K562 (cell line): ENCODE measurements at regions not wholly inside any gene's neighbourhood (a gene's known extent, or its start where the extent isn't known, plus 50 kb on each side); places are given as distances from the start of the nearest gene placed in this dataset.

Source experiments
- ATAC-seq: fragments of 200-7000 bp; cut with Tn5 transposase; 3 replicates; pipeline ENCODE4 v1.9.1; 2020; ENCODE audit warnings: moderate library complexity
- BruUV-seq: library from RNA; stranded (reverse); fragments of 400-500 nt; replicated peaks from 2 replicates; lab custom pipeline; 2021; lab: Mats Ljungman, UMichigan
- CTCF ChIA-PET: fragments of 300-600 bp; formaldehyde crosslinking; extraction: SDS; loops from one replicate; lab custom pipeline; 2021; ENCODE audit warnings: low intra/inter-chr PET ratio; lab: Yijun Ruan, JAX
- POLR2A ChIA-PET: fragments of 300-600, 350-650 bp; sonication (Branson Sonifier 250); formaldehyde crosslinking; extraction: SDS; loops from one replicate; lab custom pipeline; 2021; ENCODE audit warnings: antibody characterized with exemption, inconsistent platforms; lab: Yijun Ruan, JAX
- DNase-seq, 4 experiments: peaks; one replicate each; pipeline versions ENCODE4 v3.0.0 to v3.0.0-alpha.2; 2011 to 2018; ENCODE audit warnings: low spot score in 3 of 4, mixed read lengths in 3 of 4; ENCODE audit errors: extremely low read depth in 1 of 4
- FAIRE-seq: peaks from 2 replicates; lab custom pipeline; 2011; peaks lifted over from hg19 to GRCh38; lab: Jason Lieb, UNC
- H2AFZ ChIP-seq: 2 replicates; pipeline ENCODE4 v1.6.0; 2011; ENCODE audit warnings: low read depth, low read length, control low read depth, inconsistent platforms
- H3K27ac ChIP-seq: fragments of 200-600 bp; 3 replicates; pipeline ENCODE4 v1.8.0; 2011; ENCODE audit warnings: low read depth, mild to moderate bottlenecking, control low read depth, inconsistent platforms, low read length, moderate library complexity, mixed read lengths; ENCODE audit errors: extremely low read depth
- H3K27me3 ChIP-seq, 2 experiments: fragments of 300-600 bp in 1 of 2; 2 replicates in 1 of 2; 3 replicates in 1 of 2; pipeline versions ENCODE4 v1.6.0 to v1.8.0; 2011; ENCODE audit warnings: inconsistent platforms in 2 of 2, low read length in 2 of 2, mild to moderate bottlenecking in 1 of 2, mixed read lengths in 1 of 2, moderate library complexity in 1 of 2; ENCODE audit not compliant: control insufficient read depth in 2 of 2, insufficient read depth in 2 of 2
- H3K36me3 ChIP-seq: fragments of 300-600 bp; 3 replicates; pipeline ENCODE4 v1.8.0; 2011; ENCODE audit warnings: mild to moderate bottlenecking, low read length, inconsistent platforms; ENCODE audit not compliant: control insufficient read depth, insufficient read depth
- H3K4me1 ChIP-seq, 2 experiments: fragments of 200-600 bp in 1 of 2; replicated peaks in 1 of 2; 2 replicates in 1 of 2; 3 replicates in 1 of 2; pipeline versions ENCODE4 v1.5.1 to v1.8.0; 2011; ENCODE audit warnings: inconsistent platforms in 2 of 2, low read length in 2 of 2, mild to moderate bottlenecking in 1 of 2, mixed read lengths in 1 of 2, moderate library complexity in 1 of 2; ENCODE audit not compliant: control insufficient read depth in 2 of 2, insufficient read depth in 2 of 2
- H3K4me2 ChIP-seq: 2 replicates; pipeline ENCODE4 v1.6.1; 2011; ENCODE audit warnings: low read length, control low read depth, inconsistent platforms, mixed read lengths; ENCODE audit not compliant: insufficient read depth
- H3K4me3 ChIP-seq: fragments of 200-600 bp; sonication (generic), shearing (Covaris generic); 2 replicates; pipeline ENCODE4 v1.5.1; 2016; ENCODE audit warnings: control low read depth, inconsistent platforms
- H3K79me2 ChIP-seq: fragments of 200-600 bp; 3 replicates; pipeline ENCODE4 v1.8.0; 2011; ENCODE audit warnings: low read length, inconsistent platforms; ENCODE audit not compliant: control insufficient read depth, insufficient read depth
- H3K9ac ChIP-seq, 2 experiments: 2 replicates each; pipeline versions ENCODE4 v1.6.0 to v1.6.1; 2011; ENCODE audit warnings: low read depth in 2 of 2, low read length in 2 of 2, control low read depth in 1 of 2, inconsistent platforms in 1 of 2, mild to moderate bottlenecking in 1 of 2, mixed read lengths in 1 of 2; ENCODE audit not compliant: insufficient read depth in 1 of 2
- H3K9me1 ChIP-seq: one replicate; pipeline ENCODE4 v1.6.0; 2011; ENCODE audit warnings: inconsistent platforms, mild to moderate bottlenecking, low read length, moderate library complexity; ENCODE audit not compliant: control insufficient read depth, insufficient read depth
- H3K9me3 ChIP-seq: replicated peaks from 2 replicates; pipeline ENCODE4 v1.5.1; 2011; ENCODE audit warnings: low read depth, low read length, inconsistent platforms; ENCODE audit not compliant: control insufficient read depth, insufficient read depth
- H4K20me1 ChIP-seq: replicated peaks from 2 replicates; pipeline ENCODE4 v1.6.1; 2011; ENCODE audit warnings: low read length, inconsistent platforms, mixed read lengths; ENCODE audit not compliant: control insufficient read depth, insufficient read depth
- CREBBP ChIP-seq: IDR thresholded peaks from one replicate; pipeline ENCODE4 v1.6.1; 2012; ENCODE audit warnings: low read depth, mild to moderate bottlenecking, control low read depth, inconsistent platforms, low read length
- ELF4 ChIP-seq: fragments of 450-650 bp; formaldehyde crosslinking; IDR thresholded peaks from 2 replicates; pipeline ENCODE4 v1.4.0; 2022; ENCODE audit warnings: missing genetic modification characterization
- GABPA ChIP-seq: fragments of 200-800 bp; sonication (Bioruptor generic); conservative IDR thresholded peaks from 2 replicates; pipeline ENCODE4 v1.6.1; 2016; ENCODE audit warnings: low read depth, missing genetic modification characterization, missing compliant biosample characterization
- JUND ChIP-seq, 2 experiments: IDR thresholded peaks; 2 replicates in 1 of 2; 3 replicates in 1 of 2; pipeline ENCODE4 v1.6.1; 2011; ENCODE audit warnings: borderline replicate concordance in 2 of 2, low read depth in 2 of 2, low read length in 2 of 2, improper control_type of control experiment in 1 of 2, missing biosample characterization in 1 of 2, missing genetic modification characterization in 1 of 2, missing genetic modification reagents in 1 of 2
- KHSRP ChIP-seq: fragments of 450-650 bp; IDR thresholded peaks from 2 replicates; pipeline ENCODE4 v1.6.1; 2017
- MAFF ChIP-seq: IDR thresholded peaks from 2 replicates; pipeline ENCODE4 v1.6.1; 2012; ENCODE audit warnings: low read length, improper control_type of control experiment
- PTRF ChIP-seq: fragments of 450-650 bp; IDR thresholded peaks from 2 replicates; pipeline ENCODE4 v1.6.1; 2016; ENCODE audit warnings: mild to moderate bottlenecking, missing genetic modification characterization, missing compliant biosample characterization
- WGBS: fragments of 100-300 bp; shearing (Covaris generic); methylation state at CpG from one replicate; pipeline ENCODE4 v1.1.6; 2016; ENCODE audit warnings: low coverage, mixed read lengths; ENCODE audit not compliant: insufficient coverage; ENCODE audit errors: missing lambda C conversion rate; 5-methylcytosine and 5-hydroxymethylcytosine counted together
- in situ Hi-C: fragments of 300-500 bp; cut with MboI; formaldehyde crosslinking; loops from 4 replicates; pipeline ENCODE4 v1.15.0; 2018; ENCODE audit warnings: inconsistent platforms, mixed read lengths
- intact Hi-C: fragments of 100-400 bp; cut with micrococcal nuclease; formaldehyde crosslinking; loops from 2 replicates; pipeline ENCODE4 v1.14.2; 2022
- TF ChIP-seq, protein P1 (sequence below): fragments of 200-800 bp; sonication (Bioruptor generic); IDR thresholded peaks from 2 replicates; pipeline ENCODE4 v1.6.1; 2017; ENCODE audit warnings: missing genetic modification characterization, missing compliant biosample characterization
- TF ChIP-seq, protein P2 (sequence below): fragments of 450-650 bp; IDR thresholded peaks from 2 replicates; pipeline ENCODE4 v1.6.1; 2016; ENCODE audit warnings: low read depth
- TF ChIP-seq, protein P3 (sequence below), 2 experiments: fragments of 450-650 bp in 1 of 2; sonication (generic) in 1 of 2; formaldehyde crosslinking in 1 of 2; IDR thresholded peaks in 1 of 2; conservative IDR thresholded peaks in 1 of 2; 2 replicates each; pipeline versions ENCODE4 v1.6.1 to v1.8.1; 2016 to 2023; ENCODE audit warnings: mild to moderate bottlenecking in 2 of 2, moderate library complexity in 2 of 2, inconsistent platforms in 1 of 2, missing genetic modification reagents in 1 of 2

DNA sequence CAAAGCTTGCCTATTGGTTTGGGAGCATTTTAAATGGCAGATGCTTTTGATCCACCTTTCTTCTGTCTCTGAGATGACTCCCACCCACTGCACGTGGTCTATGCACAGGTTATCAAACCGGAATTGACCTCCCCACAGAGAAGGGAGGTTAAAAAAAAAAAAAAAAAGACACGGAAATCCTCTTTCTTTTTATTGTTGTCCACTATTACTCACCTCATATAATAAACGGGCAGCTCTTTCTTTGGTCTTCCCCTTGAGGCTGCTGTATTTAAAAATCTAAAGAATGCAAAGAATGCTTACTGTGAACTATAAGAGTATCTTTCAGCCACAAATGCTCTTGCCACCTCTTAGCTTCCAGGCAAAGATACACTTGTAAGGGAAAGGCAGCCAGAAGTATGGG is 329.7 kb downstream of the NDFIP2 start:
- no peak for FAIRE-seq
- no peak for TF ChIP-seq CREBBP
- no peak for TF ChIP-seq ELF4 (CRISPR knock-in tag)
- TF ChIP-seq MAFF = no peak
- TF ChIP-seq, protein P1, sequence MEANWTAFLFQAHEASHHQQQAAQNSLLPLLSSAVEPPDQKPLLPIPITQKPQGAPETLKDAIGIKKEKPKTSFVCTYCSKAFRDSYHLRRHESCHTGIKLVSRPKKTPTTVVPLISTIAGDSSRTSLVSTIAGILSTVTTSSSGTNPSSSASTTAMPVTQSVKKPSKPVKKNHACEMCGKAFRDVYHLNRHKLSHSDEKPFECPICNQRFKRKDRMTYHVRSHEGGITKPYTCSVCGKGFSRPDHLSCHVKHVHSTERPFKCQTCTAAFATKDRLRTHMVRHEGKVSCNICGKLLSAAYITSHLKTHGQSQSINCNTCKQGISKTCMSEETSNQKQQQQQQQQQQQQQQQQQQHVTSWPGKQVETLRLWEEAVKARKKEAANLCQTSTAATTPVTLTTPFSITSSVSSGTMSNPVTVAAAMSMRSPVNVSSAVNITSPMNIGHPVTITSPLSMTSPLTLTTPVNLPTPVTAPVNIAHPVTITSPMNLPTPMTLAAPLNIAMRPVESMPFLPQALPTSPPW (CRISPR knock-in tag) = no peak
- TF ChIP-seq JUND (IDR thresholded peaks at IDR 0.05; ENCODE audit: borderline replicate concordance, low read depth, low read length) = no peak
- no peak for TF ChIP-seq JUND (tag; IDR thresholded peaks at IDR 0.05; ENCODE audit: borderline replicate concordance, low read depth, low read length)
- TF ChIP-seq KHSRP = no peak
- TF ChIP-seq, protein P2, sequence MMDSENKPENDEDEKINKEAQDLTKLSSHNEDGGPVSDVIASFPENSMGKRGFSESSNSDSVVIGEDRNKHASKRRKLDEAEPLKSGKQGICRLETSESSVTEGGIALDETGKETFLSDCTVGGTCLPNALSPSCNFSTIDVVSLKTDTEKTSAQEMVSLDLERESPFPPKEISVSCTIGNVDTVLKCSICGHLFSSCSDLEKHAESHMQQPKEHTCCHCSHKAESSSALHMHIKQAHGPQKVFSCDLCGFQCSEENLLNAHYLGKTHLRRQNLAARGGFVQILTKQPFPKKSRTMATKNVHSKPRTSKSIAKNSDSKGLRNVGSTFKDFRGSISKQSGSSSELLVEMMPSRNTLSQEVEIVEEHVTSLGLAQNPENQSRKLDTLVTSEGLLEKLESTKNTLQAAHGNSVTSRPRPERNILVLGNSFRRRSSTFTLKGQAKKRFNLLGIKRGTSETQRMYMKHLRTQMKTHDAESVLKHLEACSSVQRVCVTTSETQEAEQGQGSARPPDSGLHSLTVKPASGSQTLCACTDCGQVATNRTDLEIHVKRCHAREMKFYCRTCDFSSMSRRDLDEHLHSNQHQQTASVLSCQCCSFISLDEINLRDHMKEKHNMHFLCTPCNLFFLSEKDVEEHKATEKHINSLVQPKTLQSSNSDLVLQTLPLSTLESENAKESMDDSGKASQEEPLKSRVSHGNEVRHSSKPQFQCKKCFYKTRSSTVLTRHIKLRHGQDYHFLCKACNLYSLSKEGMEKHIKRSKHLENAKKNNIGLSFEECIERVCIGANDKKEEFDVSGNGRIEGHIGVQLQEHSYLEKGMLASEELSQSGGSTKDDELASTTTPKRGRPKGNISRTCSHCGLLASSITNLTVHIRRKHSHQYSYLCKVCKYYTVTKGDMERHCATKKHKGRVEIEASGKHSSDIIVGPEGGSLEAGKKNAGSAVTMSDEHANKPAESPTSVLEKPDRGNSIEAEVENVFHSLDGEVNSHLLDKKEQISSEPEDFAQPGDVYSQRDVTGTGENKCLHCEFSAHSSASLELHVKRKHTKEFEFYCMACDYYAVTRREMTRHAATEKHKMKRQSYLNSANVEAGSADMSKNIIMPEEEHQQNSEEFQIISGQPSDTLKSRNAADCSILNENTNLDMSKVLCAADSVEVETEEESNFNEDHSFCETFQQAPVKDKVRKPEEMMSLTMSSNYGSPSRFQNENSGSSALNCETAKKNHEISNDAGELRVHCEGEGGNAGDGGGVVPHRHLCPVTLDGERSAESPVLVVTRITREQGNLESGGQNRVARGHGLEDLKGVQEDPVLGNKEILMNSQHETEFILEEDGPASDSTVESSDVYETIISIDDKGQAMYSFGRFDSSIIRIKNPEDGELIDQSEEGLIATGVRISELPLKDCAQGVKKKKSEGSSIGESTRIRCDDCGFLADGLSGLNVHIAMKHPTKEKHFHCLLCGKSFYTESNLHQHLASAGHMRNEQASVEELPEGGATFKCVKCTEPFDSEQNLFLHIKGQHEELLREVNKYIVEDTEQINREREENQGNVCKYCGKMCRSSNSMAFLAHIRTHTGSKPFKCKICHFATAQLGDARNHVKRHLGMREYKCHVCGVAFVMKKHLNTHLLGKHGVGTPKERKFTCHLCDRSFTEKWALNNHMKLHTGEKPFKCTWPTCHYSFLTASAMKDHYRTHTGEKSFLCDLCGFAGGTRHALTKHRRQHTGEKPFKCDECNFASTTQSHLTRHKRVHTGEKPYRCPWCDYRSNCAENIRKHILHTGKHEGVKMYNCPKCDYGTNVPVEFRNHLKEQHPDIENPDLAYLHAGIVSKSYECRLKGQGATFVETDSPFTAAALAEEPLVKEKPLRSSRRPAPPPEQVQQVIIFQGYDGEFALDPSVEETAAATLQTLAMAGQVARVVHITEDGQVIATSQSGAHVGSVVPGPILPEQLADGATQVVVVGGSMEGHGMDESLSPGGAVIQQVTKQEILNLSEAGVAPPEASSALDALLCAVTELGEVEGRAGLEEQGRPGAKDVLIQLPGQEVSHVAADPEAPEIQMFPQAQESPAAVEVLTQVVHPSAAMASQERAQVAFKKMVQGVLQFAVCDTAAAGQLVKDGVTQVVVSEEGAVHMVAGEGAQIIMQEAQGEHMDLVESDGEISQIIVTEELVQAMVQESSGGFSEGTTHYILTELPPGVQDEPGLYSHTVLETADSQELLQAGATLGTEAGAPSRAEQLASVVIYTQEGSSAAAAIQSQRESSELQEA = no peak
- TF ChIP-seq, protein P3, sequence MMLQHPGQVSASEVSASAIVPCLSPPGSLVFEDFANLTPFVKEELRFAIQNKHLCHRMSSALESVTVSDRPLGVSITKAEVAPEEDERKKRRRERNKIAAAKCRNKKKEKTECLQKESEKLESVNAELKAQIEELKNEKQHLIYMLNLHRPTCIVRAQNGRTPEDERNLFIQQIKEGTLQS (IDR thresholded peaks at IDR 0.05) = no peak
- TF ChIP-seq, protein P3 (CRISPR knock-in tag; conservative IDR thresholded peaks at IDR 0.05) = no peak
- no peak for TF ChIP-seq PTRF (tag)
- no peak for TF ChIP-seq GABPA (tag)

More for the DNA sequence above, 329.7 kb downstream of the NDFIP2 start:
- ChIA-PET POLR2A (no interaction called here), CTCF (no interaction called here)
- no peaks in the 10 kb centered on the region for H3K9me1 ChIP-seq
- H3K4me2 ChIP-seq = no peak overlapping the region
- no peaks in the 10 kb centered on the region for H3K4me1 ChIP-seq
- no peaks in the 10 kb centered on the region for H3K27me3 ChIP-seq
- WGBS = 0% methylated on average over 2 of the region's 4 CpGs
- H4K20me1 ChIP-seq = no peaks in the 10 kb centered on the region
- H3K9ac ChIP-seq = no peak overlapping the region
- in situ Hi-C loops = no loop called here
- no peaks in the 10 kb centered on the region for H3K36me3 ChIP-seq
- no peak overlapping the region for H2AFZ ChIP-seq
- no peak overlapping the region for H3K4me3 ChIP-seq
- H3K79me2 ChIP-seq = no peaks in the 10 kb centered on the region
- no peaks in the 10 kb centered on the region for H3K9me3 ChIP-seq
- ATAC-seq = no peak
- no TSS peak for BruUV-seq
- no peak for DNase-seq
- intact Hi-C loops = no loop called here
- no peak overlapping the region for H3K27ac ChIP-seq
